ENCODE measurements at regions not wholly inside any gene's neighbourhood (a gene's known extent, or its start where the extent isn't known, plus 50 kb on each side); places are given as distances from the start of the nearest gene placed in this dataset.

DNA sequence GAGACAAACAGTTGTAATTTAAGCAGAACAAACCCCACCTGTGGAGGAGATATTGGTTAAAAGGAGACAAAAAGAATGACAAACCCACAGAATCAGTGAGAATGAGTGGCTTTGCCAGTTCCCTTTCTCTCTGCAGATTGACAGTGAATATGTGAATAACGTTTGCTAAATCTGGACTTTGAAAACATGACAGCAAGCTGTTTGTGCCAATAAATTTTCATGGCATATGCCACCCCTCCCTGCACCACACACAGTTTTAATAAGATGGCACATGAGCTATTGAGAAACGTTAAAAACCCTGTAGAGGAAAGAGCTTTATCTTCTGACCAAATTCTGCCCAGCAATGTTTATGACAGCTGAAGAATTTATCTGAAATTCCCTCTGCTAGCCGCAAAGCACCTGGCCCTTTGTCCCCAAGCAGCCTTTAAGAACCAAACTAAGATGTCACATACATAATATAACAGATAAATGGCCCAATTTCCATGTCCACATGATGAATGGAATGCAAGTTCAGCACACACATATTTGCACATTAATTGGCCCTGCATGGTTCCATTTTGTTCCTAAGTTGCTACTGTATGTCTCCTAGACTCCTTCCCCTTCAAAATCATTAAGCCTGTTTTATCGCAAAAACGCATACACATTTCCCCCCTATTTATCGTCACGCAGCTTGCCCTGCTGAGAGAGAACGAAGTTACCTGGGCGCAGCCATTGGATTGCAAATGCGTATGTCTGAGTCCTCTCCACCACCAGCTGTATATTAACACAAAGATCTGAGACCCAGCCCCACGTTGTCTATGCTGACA, 773.5 kb upstream of the EEF2KMT start:
- no TSS peak for BruUV-seq (replicated peaks)
- ChIA-PET CTCF (ENCODE audit: unreplicated experiment) (no interaction called here), POLR2A (interaction anchor here (0.7 kb wide), 2 partner anchors 9 to 10 kb away, joined by 3 read pairs; no protein-coding TSS in a partner anchor)
- Histone ChIP-seq H3K4me3 (ENCODE audit: low read depth, low read length, poor library complexity, severe bottlenecking) (no peak overlapping the region), H3K36me3 (ENCODE audit: insufficient read depth, low read length) (no peaks in the 10 kb centered on the region), H4K20me1 (ENCODE audit: insufficient read depth, low read length) (no peaks in the 10 kb centered on the region), H3K4me2 (ENCODE audit: low read length) (no peak overlapping the region), H3K27ac (ENCODE audit: low read depth, low read length, poor library complexity, severe bottlenecking) (no peak overlapping the region), H3K79me2 (ENCODE audit: insufficient read depth, low read depth, low read length) (no peaks in the 10 kb centered on the region), H3K9me3 (ENCODE audit: low read length) (no peaks in the 10 kb centered on the region), H3K9me2 (ENCODE audit: insufficient read depth, low read length) (no peaks in the 10 kb centered on the region), H3K4me1 (ENCODE audit: insufficient read depth, low read length, poor library complexity, severe bottlenecking) (no peaks in the 10 kb centered on the region), H2AFZ (ENCODE audit: low read length) (no peak overlapping the region)
- intact Hi-C loops (cut with micrococcal nuclease; ENCODE audit: unreplicated experiment): no loop called here
- TF ChIP-seq, protein P1, sequence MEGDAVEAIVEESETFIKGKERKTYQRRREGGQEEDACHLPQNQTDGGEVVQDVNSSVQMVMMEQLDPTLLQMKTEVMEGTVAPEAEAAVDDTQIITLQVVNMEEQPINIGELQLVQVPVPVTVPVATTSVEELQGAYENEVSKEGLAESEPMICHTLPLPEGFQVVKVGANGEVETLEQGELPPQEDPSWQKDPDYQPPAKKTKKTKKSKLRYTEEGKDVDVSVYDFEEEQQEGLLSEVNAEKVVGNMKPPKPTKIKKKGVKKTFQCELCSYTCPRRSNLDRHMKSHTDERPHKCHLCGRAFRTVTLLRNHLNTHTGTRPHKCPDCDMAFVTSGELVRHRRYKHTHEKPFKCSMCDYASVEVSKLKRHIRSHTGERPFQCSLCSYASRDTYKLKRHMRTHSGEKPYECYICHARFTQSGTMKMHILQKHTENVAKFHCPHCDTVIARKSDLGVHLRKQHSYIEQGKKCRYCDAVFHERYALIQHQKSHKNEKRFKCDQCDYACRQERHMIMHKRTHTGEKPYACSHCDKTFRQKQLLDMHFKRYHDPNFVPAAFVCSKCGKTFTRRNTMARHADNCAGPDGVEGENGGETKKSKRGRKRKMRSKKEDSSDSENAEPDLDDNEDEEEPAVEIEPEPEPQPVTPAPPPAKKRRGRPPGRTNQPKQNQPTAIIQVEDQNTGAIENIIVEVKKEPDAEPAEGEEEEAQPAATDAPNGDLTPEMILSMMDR (conservative IDR thresholded peaks at IDR 0.05; ENCODE audit: low read length): no peak
- no peak for TF ChIP-seq EZH2phosphoT487 (IDR thresholded peaks at IDR 0.05; ENCODE audit: borderline replicate concordance, low read depth, low read length)
- no peak for DNase-seq (ENCODE audit: low spot score)

GRCh38 chr16:5867250-5867649, 769.7 kb upstream of the EEF2KMT start:
- no peaks in the 10 kb centered on the region for H3K9me3 ChIP-seq (ENCODE audit: low read length)
- POLR2A ChIA-PET: no interaction called here
- no peaks in the 10 kb centered on the region for H3K36me3 ChIP-seq (ENCODE audit: insufficient read depth, low read length)
- no peaks in the 10 kb centered on the region for H3K9me2 ChIP-seq (ENCODE audit: insufficient read depth, low read length)
- no peaks in the 10 kb centered on the region for H3K4me1 ChIP-seq (ENCODE audit: insufficient read depth, low read length, poor library complexity, severe bottlenecking)
- no peak overlapping the region for H3K27ac ChIP-seq (ENCODE audit: low read depth, low read length, poor library complexity, severe bottlenecking)
- no peaks in the 10 kb centered on the region for H4K20me1 ChIP-seq (ENCODE audit: insufficient read depth, low read length)
- CTCF ChIA-PET (ENCODE audit: unreplicated experiment): no interaction called here
- BruUV-seq (replicated peaks): no TSS peak
- H2AFZ ChIP-seq (ENCODE audit: low read length): no peak overlapping the region
- TF ChIP-seq EZH2phosphoT487 (IDR thresholded peaks at IDR 0.05; ENCODE audit: borderline replicate concordance, low read depth, low read length): no peak
- TF ChIP-seq, protein P1 (conservative IDR thresholded peaks at IDR 0.05; ENCODE audit: low read length): no peak
- intact Hi-C loops (cut with micrococcal nuclease; ENCODE audit: unreplicated experiment): no loop called here
- H3K4me2 ChIP-seq (ENCODE audit: low read length): no peak overlapping the region
- no peak for DNase-seq (ENCODE audit: low spot score)
- H3K79me2 ChIP-seq (ENCODE audit: insufficient read depth, low read depth, low read length): no peaks in the 10 kb centered on the region
- no peak overlapping the region for H3K4me3 ChIP-seq (ENCODE audit: low read depth, low read length, poor library complexity, severe bottlenecking)

- no peaks in the 10 kb centered on the region for H3K9me3 ChIP-seq (ENCODE audit: low read length)
These were observed 767.6 kb upstream of the EEF2KMT start for GRCh38 chr16:5865236-5865635.

More at GRCh38 chr16:5865236-5865635, 767.6 kb upstream of the EEF2KMT start:
- DNase-seq (ENCODE audit: low spot score): no peak
- intact Hi-C loops (cut with micrococcal nuclease; ENCODE audit: unreplicated experiment): no loop called here
- no peak overlapping the region for H3K27ac ChIP-seq (ENCODE audit: low read depth, low read length, poor library complexity, severe bottlenecking)
- BruUV-seq (replicated peaks): no TSS peak
- no peaks in the 10 kb centered on the region for H3K9me2 ChIP-seq (ENCODE audit: insufficient read depth, low read length)
- no peak overlapping the region for H2AFZ ChIP-seq (ENCODE audit: low read length)
- no peak overlapping the region for H3K4me2 ChIP-seq (ENCODE audit: low read length)
- no peaks in the 10 kb centered on the region for H3K36me3 ChIP-seq (ENCODE audit: insufficient read depth, low read length)
- POLR2A ChIA-PET: no interaction called here
- TF ChIP-seq, protein P1 (conservative IDR thresholded peaks at IDR 0.05; ENCODE audit: low read length): no peak
- no peak for TF ChIP-seq EZH2phosphoT487 (IDR thresholded peaks at IDR 0.05; ENCODE audit: borderline replicate concordance, low read depth, low read length)
- CTCF ChIA-PET (ENCODE audit: unreplicated experiment): no interaction called here
- H4K20me1 ChIP-seq (ENCODE audit: insufficient read depth, low read length): no peaks in the 10 kb centered on the region
- no peak overlapping the region for H3K4me3 ChIP-seq (ENCODE audit: low read depth, low read length, poor library complexity, severe bottlenecking)
- H3K4me1 ChIP-seq (ENCODE audit: insufficient read depth, low read length, poor library complexity, severe bottlenecking): no peaks in the 10 kb centered on the region
- H3K79me2 ChIP-seq (ENCODE audit: insufficient read depth, low read depth, low read length): no peaks in the 10 kb centered on the region
